ENCODE measurements at regions not wholly inside any gene's neighbourhood (a gene's known extent, or its start where the extent isn't known, plus 50 kb on each side); places are given as distances from the start of the nearest gene placed in this dataset.

GRCh38 chr3:40858364-40859115 is 333.8 kb downstream of the ZNF621 start:
- DNase-seq: no peak

- DNase-seq: no peak
Measured at GRCh38 chr3:40862946-40863345, 336.4 kb upstream of the CTNNB1 start.

GRCh38 chr3:40864146-40864782 is 335.0 kb upstream of the CTNNB1 start:
- no peak for DNase-seq

- DNase-seq: no peak
Measured at GRCh38 chr3:40864915-40865314, 334.4 kb upstream of the CTNNB1 start.

GRCh38 chr3:40867797-40868196 is 331.5 kb upstream of the CTNNB1 start:
- DNase-seq: no peak

- no peak for DNase-seq
Measured at GRCh38 chr3:40869013-40869412, 330.3 kb upstream of the CTNNB1 start.

- no peak for DNase-seq
Measured at GRCh38 chr3:40869939-40870338, 329.4 kb upstream of the CTNNB1 start.

GRCh38 chr3:40871394-40871793 is 327.9 kb upstream of the CTNNB1 start:
- no peak for DNase-seq

GRCh38 chr3:40872258-40872920 is 326.9 kb upstream of the CTNNB1 start:
- DNase-seq: no peak

GRCh38 chr3:40873476-40873875 is 325.8 kb upstream of the CTNNB1 start:
- no peak for DNase-seq

- no peak for DNase-seq
Measured at GRCh38 chr3:40873934-40874699, 325.2 kb upstream of the CTNNB1 start.

GRCh38 chr3:40875581-40875980 is 323.7 kb upstream of the CTNNB1 start:
- no peak for DNase-seq

- DNase-seq: no peak
Measured at GRCh38 chr3:40876009-40876408, 323.3 kb upstream of the CTNNB1 start.

GRCh38 chr3:40876496-40876895 is 322.8 kb upstream of the CTNNB1 start:
- no peak for DNase-seq

- no peak for DNase-seq
Measured at GRCh38 chr3:40877631-40878463, 321.5 kb upstream of the CTNNB1 start.

GRCh38 chr3:40878464-40878905 is 320.8 kb upstream of the CTNNB1 start:
- no peak for DNase-seq

GRCh38 chr3:40885430-40885829 is 313.9 kb upstream of the CTNNB1 start:
- no peak for DNase-seq

GRCh38 chr3:40886660-40887425 is 312.5 kb upstream of the CTNNB1 start:
- DNase-seq: no peak

- DNase-seq: no peak
Measured at GRCh38 chr3:40891186-40891585, 308.1 kb upstream of the CTNNB1 start.

- no peak for DNase-seq
Measured at GRCh38 chr3:40895109-40895508, 304.2 kb upstream of the CTNNB1 start.

GRCh38 chr3:40899286-40899712 is 300.0 kb upstream of the CTNNB1 start:
- no peak for DNase-seq
